ENCODE measurements at regions not wholly inside any gene's neighbourhood (a gene's known extent, or its start where the extent isn't known, plus 50 kb on each side); places are given as distances from the start of the nearest gene placed in this dataset.

GRCh38 chr11:81920205-81920604, 813.5 kb downstream of the FAM181B start:
- Histone ChIP-seq H3K4me3 (no peak overlapping the region), H3K27me3 (no peaks in the 10 kb centered on the region), H3K9me3 (no peaks in the 10 kb centered on the region), H3K27ac (no peak overlapping the region), H3K4me1 (no peaks in the 10 kb centered on the region), H3K36me3 (no peaks in the 10 kb centered on the region)
- TF ChIP-seq POLR2A (IDR thresholded peaks at IDR 0.05) = no peak
- TF ChIP-seq CTCF (IDR thresholded peaks at IDR 0.05) = no peak
- DNase-seq = no peak

- no peak for DNase-seq
- no peak overlapping the region for H3K27ac ChIP-seq
- H3K36me3 ChIP-seq = no peaks in the 10 kb centered on the region
- TF ChIP-seq POLR2A (IDR thresholded peaks at IDR 0.05) (no peak), CTCF (IDR thresholded peaks at IDR 0.05) (no peak)
- no peaks in the 10 kb centered on the region for H3K4me1 ChIP-seq
- no peaks in the 10 kb centered on the region for H3K9me3 ChIP-seq
- H3K4me3 ChIP-seq = no peak overlapping the region
- no peaks in the 10 kb centered on the region for H3K27me3 ChIP-seq
Measured at GRCh38 chr11:81916451-81916850, 817.2 kb downstream of the FAM181B start.

- DNase-seq = no peak
- H3K4me1 ChIP-seq = no peaks in the 10 kb centered on the region
- TF ChIP-seq CTCF (IDR thresholded peaks at IDR 0.05) (no peak), POLR2A (IDR thresholded peaks at IDR 0.05) (no peak)
- no peak overlapping the region for H3K4me3 ChIP-seq
- no peaks in the 10 kb centered on the region for H3K27me3 ChIP-seq
- no peak overlapping the region for H3K27ac ChIP-seq
- no peaks in the 10 kb centered on the region for H3K36me3 ChIP-seq
- no peaks in the 10 kb centered on the region for H3K9me3 ChIP-seq
Measured at GRCh38 chr11:81915045-81915444, 818.6 kb downstream of the FAM181B start.

- no peak for DNase-seq
- no peaks in the 10 kb centered on the region for H3K27me3 ChIP-seq
- no peaks in the 10 kb centered on the region for H3K9me3 ChIP-seq
- no peaks in the 10 kb centered on the region for H3K4me1 ChIP-seq
- no peak overlapping the region for H3K27ac ChIP-seq
- H3K4me3 ChIP-seq = no peak overlapping the region
- H3K36me3 ChIP-seq = no peaks in the 10 kb centered on the region
- no peak for TF ChIP-seq CTCF (IDR thresholded peaks at IDR 0.05)
- TF ChIP-seq POLR2A (IDR thresholded peaks at IDR 0.05) = no peak
Measured at GRCh38 chr11:81913793-81914192, 819.9 kb downstream of the FAM181B start.

GRCh38 chr11:81907996-81908395, 825.7 kb downstream of the FAM181B start:
- no peak for DNase-seq
- no peaks in the 10 kb centered on the region for H3K27me3 ChIP-seq
- H3K27ac ChIP-seq = no peak overlapping the region
- TF ChIP-seq POLR2A (IDR thresholded peaks at IDR 0.05) = no peak
- no peak for TF ChIP-seq CTCF (IDR thresholded peaks at IDR 0.05)
- H3K4me1 ChIP-seq = no peaks in the 10 kb centered on the region
- H3K9me3 ChIP-seq = no peaks in the 10 kb centered on the region
- H3K4me3 ChIP-seq = no peak overlapping the region
- no peaks in the 10 kb centered on the region for H3K36me3 ChIP-seq

GRCh38 chr11:81899156-81899555, 834.5 kb downstream of the FAM181B start:
- H3K9me3 ChIP-seq = no peaks in the 10 kb centered on the region
- no peaks in the 10 kb centered on the region for H3K36me3 ChIP-seq
- no peak overlapping the region for H3K4me3 ChIP-seq
- no peak for DNase-seq
- no peak overlapping the region for H3K27ac ChIP-seq
- no peak for TF ChIP-seq POLR2A (IDR thresholded peaks at IDR 0.05)
- H3K4me1 ChIP-seq = no peaks in the 10 kb centered on the region
- no peaks in the 10 kb centered on the region for H3K27me3 ChIP-seq

Measured in Peyer's patch (tissue), 4 donors.